ENCODE measurements at regions not wholly inside any gene's neighbourhood (a gene's known extent, or its start where the extent isn't known, plus 50 kb on each side); places are given as distances from the start of the nearest gene placed in this dataset.

- no peak for DNase-seq
These were observed 280.4 kb downstream of the GALC start for GRCh38 chr14:87712396-87713090.

- no peak for DNase-seq
These were observed 287.5 kb downstream of the GALC start for GRCh38 chr14:87705439-87705896.

GRCh38 chr14:87698481-87698880 is 294.5 kb downstream of the GALC start:
- no peak for DNase-seq

- DNase-seq: no peak
These were observed 296.5 kb downstream of the GALC start for GRCh38 chr14:87696485-87696884.

GRCh38 chr14:87691042-87691881 is 301.7 kb downstream of the GALC start:
- no peak for DNase-seq

- no peak for DNase-seq
These were observed 302.8 kb downstream of the GALC start for GRCh38 chr14:87690076-87690613.

GRCh38 chr14:87688524-87688923 is 304.5 kb downstream of the GALC start:
- no peak for DNase-seq

GRCh38 chr14:87687420-87687819 is 305.6 kb downstream of the GALC start:
- no peak for DNase-seq

- no peak for DNase-seq
These were observed 306.2 kb downstream of the GALC start for GRCh38 chr14:87686746-87687145.

GRCh38 chr14:87679866-87680265 is 313.1 kb downstream of the GALC start:
- DNase-seq: no peak

- no peak for DNase-seq
These were observed 314.4 kb downstream of the GALC start for GRCh38 chr14:87678624-87679023.

GRCh38 chr14:87676814-87677437 is 316.1 kb downstream of the GALC start:
- DNase-seq: no peak

GRCh38 chr14:87667659-87668058 is 325.3 kb downstream of the GALC start:
- DNase-seq: no peak

- no peak for DNase-seq
These were observed 336.7 kb downstream of the GALC start for GRCh38 chr14:87656315-87656714.

- no peak for DNase-seq
These were observed 340.7 kb downstream of the GALC start for GRCh38 chr14:87652278-87652677.

- DNase-seq: no peak
These were observed 348.3 kb downstream of the GALC start for GRCh38 chr14:87644689-87645088.

GRCh38 chr14:87643005-87643404 is 350.0 kb downstream of the GALC start:
- DNase-seq: no peak

- no peak for DNase-seq
These were observed 352.4 kb downstream of the GALC start for GRCh38 chr14:87640553-87640952.

- no peak for DNase-seq
These were observed 354.8 kb downstream of the GALC start for GRCh38 chr14:87638196-87638595.

GRCh38 chr14:87635442-87635841 is 357.5 kb downstream of the GALC start:
- DNase-seq: no peak

GRCh38 chr14:87632796-87633195 is 360.2 kb downstream of the GALC start:
- DNase-seq: no peak

- DNase-seq: no peak
These were observed 362.1 kb downstream of the GALC start for GRCh38 chr14:87630846-87631245.

- no peak for DNase-seq
These were observed 363.2 kb downstream of the GALC start for GRCh38 chr14:87629788-87630187.

- no peak for DNase-seq
These were observed 364.2 kb downstream of the GALC start for GRCh38 chr14:87628780-87629179.

All from CD4-positive, alpha-beta T cell treated with Interferon alpha-2 for 1 hour (primary cell).